Omental fat pad (tissue), 3 donors: ENCODE measurements at regions not wholly inside any gene's neighbourhood (a gene's known extent, or its start where the extent isn't known, plus 50 kb on each side); places are given as distances from the start of the nearest gene placed in this dataset.

ENCODE experiments used
- ATAC-seq: fragments of 150-250 bp; one replicate; pipeline ENCODE4 v1.9.1; 2016; ENCODE audit warnings: mild to moderate bottlenecking, moderate library complexity; ENCODE audit not compliant: low FRiP score
- DNase-seq: peaks from one replicate; pipeline ENCODE4 v3.0.0-alpha.2; 2019; ENCODE audit warnings: low spot score
- CTCF ChIP-seq, 3 donors: fragments of 450-650 bp; IDR thresholded peaks; one replicate each; pipeline ENCODE4 v1.5.1; 2016 to 2017; ENCODE audit warnings: antibody characterized with exemption in 3 of 3, mild to moderate bottlenecking in 3 of 3, moderate library complexity in 2 of 3

GRCh38 chr20:53708129-53708968, 114.7 kb upstream of the ZNF217 start:
- no peak for DNase-seq
- no peak for ATAC-seq
- no peak for TF ChIP-seq CTCF (IDR thresholded peaks at IDR 0.05)

- no peak for TF ChIP-seq CTCF (IDR thresholded peaks at IDR 0.05)
- DNase-seq (no peak), ATAC-seq (no peak)
Observed at GRCh38 chr20:53707371-53708055, 113.9 kb upstream of the ZNF217 start.

GRCh38 chr20:53706466-53707370, 113.1 kb upstream of the ZNF217 start:
- peak; percentile 6 for ATAC-seq
- no peak for DNase-seq
- no peak for TF ChIP-seq CTCF (IDR thresholded peaks at IDR 0.05)

GRCh38 chr20:53706008-53706465, 112.4 kb upstream of the ZNF217 start:
- no peak for TF ChIP-seq CTCF (IDR thresholded peaks at IDR 0.05)
- DNase-seq (no peak), ATAC-seq (no peak)

- no peak for ATAC-seq
- no peak for TF ChIP-seq CTCF (IDR thresholded peaks at IDR 0.05)
Observed at GRCh38 chr20:53702617-53703016, 109.0 kb upstream of the ZNF217 start.

GRCh38 chr20:53699906-53700305, 106.3 kb upstream of the ZNF217 start:
- TF ChIP-seq CTCF (IDR thresholded peaks at IDR 0.05), result no peak
- ATAC-seq (no peak), DNase-seq (no peak)

More at GRCh38 chr20:53702617-53703016, 109.0 kb upstream of the ZNF217 start:
- no peak for DNase-seq
